NCI-H187 (cell line): ENCODE measurements at regions not wholly inside any gene's neighbourhood (a gene's known extent, or its start where the extent isn't known, plus 50 kb on each side); places are given as distances from the start of the nearest gene placed in this dataset.
"Not testable (repeated sequence)": the region's sequence is repeated elsewhere in the genome, so short reads cannot be mapped to it uniquely, and the experiment has no call there.

Source experiments
- DNase-seq, 2 experiments: peaks; one replicate each; lab custom pipeline; 2025; lab: John Stamatoyannopoulos, UW

GRCh38 chr18:64717026-64717425 lies 568.1 kb upstream of the LINC00305 start:
- no peak for DNase-seq

GRCh38 chr18:64714086-64714485 lies 565.2 kb upstream of the LINC00305 start:
- DNase-seq = no peak

GRCh38 chr18:64713284-64713683 lies 564.4 kb upstream of the LINC00305 start:
- no peak for DNase-seq

- DNase-seq = no peak
These were observed 563.1 kb upstream of the LINC00305 start for GRCh38 chr18:64712035-64712434.

- DNase-seq = no peak
These were observed 561.4 kb upstream of the LINC00305 start for GRCh38 chr18:64710105-64710861.

- no peak for DNase-seq
These were observed 558.2 kb upstream of the LINC00305 start for GRCh38 chr18:64707052-64707451.

GRCh38 chr18:64699081-64699480 lies 550.2 kb upstream of the LINC00305 start:
- DNase-seq = no peak

- DNase-seq = no peak
These were observed 547.1 kb upstream of the LINC00305 start for GRCh38 chr18:64695851-64696553.

GRCh38 chr18:64693766-64694165 lies 544.9 kb upstream of the LINC00305 start:
- DNase-seq = no peak

GRCh38 chr18:64692826-64693225 lies 543.9 kb upstream of the LINC00305 start:
- DNase-seq = no peak

GRCh38 chr18:64679121-64679520 lies 530.2 kb upstream of the LINC00305 start:
- no peak for DNase-seq

GRCh38 chr18:64678048-64678447 lies 529.2 kb upstream of the LINC00305 start:
- no peak for DNase-seq

- DNase-seq = no peak
These were observed 525.8 kb upstream of the LINC00305 start for GRCh38 chr18:64674694-64675093.

- not testable (repeated sequence) for DNase-seq
These were observed 522.4 kb upstream of the LINC00305 start for GRCh38 chr18:64671293-64671692.

GRCh38 chr18:64668461-64668962 lies 519.6 kb upstream of the LINC00305 start:
- no peak for DNase-seq

GRCh38 chr18:64663086-64663485 lies 514.2 kb upstream of the LINC00305 start:
- DNase-seq = no peak

- DNase-seq = peak in 1 of 2 experiments; percentile 7
These were observed 510.3 kb upstream of the LINC00305 start for GRCh38 chr18:64659196-64659595.

GRCh38 chr18:64653068-64653467 lies 504.2 kb upstream of the LINC00305 start:
- no peak for DNase-seq

- no peak for DNase-seq
These were observed 501.2 kb upstream of the LINC00305 start for GRCh38 chr18:64650068-64650467.

- DNase-seq = no peak
These were observed 496.9 kb upstream of the LINC00305 start for GRCh38 chr18:64645753-64646152.

- DNase-seq = no peak
These were observed 490.6 kb upstream of the LINC00305 start for GRCh38 chr18:64639536-64639935.

- DNase-seq = no peak
These were observed 472.2 kb upstream of the LINC00305 start for GRCh38 chr18:64620971-64621560.

- DNase-seq = no peak
These were observed 469.5 kb upstream of the LINC00305 start for GRCh38 chr18:64618390-64618789.
